Nephron (organoid): ENCODE measurements at regions not wholly inside any gene's neighbourhood (a gene's known extent, or its start where the extent isn't known, plus 50 kb on each side); places are given as distances from the start of the nearest gene placed in this dataset.

Experiments
- H3K27ac Mint-ChIP-seq, 3 experiments: 2 replicates each; pipeline ENCODE4 v1.8.0; 2020; ENCODE audit warnings: mixed read lengths in 3 of 3, mild to moderate bottlenecking in 2 of 3, moderate library complexity in 1 of 3
- H3K27me3 Mint-ChIP-seq: 2 replicates; pipeline ENCODE4 v1.8.0; 2021; ENCODE audit warnings: low read depth, mild to moderate bottlenecking, moderate library complexity, mixed read lengths
- H3K36me3 Mint-ChIP-seq: 2 replicates; pipeline ENCODE4 v1.8.0; 2020; ENCODE audit warnings: low read depth, mixed read lengths
- H3K4me1 Mint-ChIP-seq: 2 replicates; pipeline ENCODE4 v1.8.0; 2020; ENCODE audit warnings: mixed read lengths
- H3K4me3 Mint-ChIP-seq, 3 experiments: 2 replicates each; pipeline ENCODE4 v1.8.0; 2020; ENCODE audit warnings: mild to moderate bottlenecking in 3 of 3, mixed read lengths in 3 of 3, moderate library complexity in 2 of 3
- H3K9me3 Mint-ChIP-seq: 2 replicates; pipeline ENCODE4 v1.8.0; 2020; ENCODE audit warnings: mixed read lengths
- CTCF ChIP-seq, 3 experiments: fragments of 200-600 bp; sonication (generic); IDR thresholded peaks; one replicate each; pipeline ENCODE4 v1.5.0; 2021; ENCODE audit warnings: antibody characterized with exemption in 3 of 3; ENCODE audit not compliant: unreplicated experiment in 3 of 3

GRCh38 chr5:3321119-3321760 lies 274.4 kb upstream of the IRX1 start:
- Mint-ChIP-seq H3K27ac (no peak overlapping the region), H3K4me1 (peaks cover 12% of the 10 kb centered on the region), H3K36me3 (no peaks in the 10 kb centered on the region), H3K27me3 (peaks cover 7% of the 10 kb centered on the region), H3K4me3 (no peak overlapping the region), H3K9me3 (no peaks in the 10 kb centered on the region)
- no peak for TF ChIP-seq CTCF (IDR thresholded peaks at IDR 0.05; ENCODE audit: unreplicated experiment in 3 of 3)

- peaks cover 14% of the 10 kb centered on the region for H3K27me3 Mint-ChIP-seq
- no peak overlapping the region for H3K27ac Mint-ChIP-seq
- H3K36me3 Mint-ChIP-seq: no peaks in the 10 kb centered on the region
- H3K4me3 Mint-ChIP-seq: no peak overlapping the region
- no peaks in the 10 kb centered on the region for H3K9me3 Mint-ChIP-seq
- peaks cover 6% of the 10 kb centered on the region for H3K4me1 Mint-ChIP-seq
- no peak for TF ChIP-seq CTCF (IDR thresholded peaks at IDR 0.05; ENCODE audit: unreplicated experiment in 3 of 3)
Measured at GRCh38 chr5:3320317-3320875, 275.2 kb upstream of the IRX1 start.

- no peak overlapping the region for H3K4me3 Mint-ChIP-seq
- H3K27ac Mint-ChIP-seq: no peak overlapping the region
- peaks cover 22% of the 10 kb centered on the region for H3K27me3 Mint-ChIP-seq
- no peak for TF ChIP-seq CTCF (IDR thresholded peaks at IDR 0.05; ENCODE audit: unreplicated experiment in 3 of 3)
- no peaks in the 10 kb centered on the region for H3K4me1 Mint-ChIP-seq
- peaks cover 12% of the 10 kb centered on the region for H3K9me3 Mint-ChIP-seq
- no peaks in the 10 kb centered on the region for H3K36me3 Mint-ChIP-seq
Measured at GRCh38 chr5:3317051-3317795, 278.4 kb upstream of the IRX1 start.

GRCh38 chr5:3313569-3313968 lies 282.1 kb upstream of the IRX1 start:
- Mint-ChIP-seq H3K4me1 (no peaks in the 10 kb centered on the region), H3K9me3 (peaks cover 26% of the 10 kb centered on the region), H3K27me3 (peaks cover 22% of the 10 kb centered on the region), H3K27ac (no peak overlapping the region), H3K36me3 (no peaks in the 10 kb centered on the region), H3K4me3 (no peak overlapping the region)
- TF ChIP-seq CTCF (IDR thresholded peaks at IDR 0.05; ENCODE audit: unreplicated experiment in 3 of 3): no peak

- no peak for TF ChIP-seq CTCF (IDR thresholded peaks at IDR 0.05; ENCODE audit: unreplicated experiment in 3 of 3)
- Mint-ChIP-seq H3K27me3 (peaks cover 22% of the 10 kb centered on the region), H3K36me3 (no peaks in the 10 kb centered on the region), H3K4me1 (no peaks in the 10 kb centered on the region), H3K4me3 (no peak overlapping the region), H3K9me3 (peaks cover 26% of the 10 kb centered on the region), H3K27ac (no peak overlapping the region)
Measured at GRCh38 chr5:3312299-3312698, 283.3 kb upstream of the IRX1 start.
